ENCODE measurements at regions not wholly inside any gene's neighbourhood (a gene's known extent, or its start where the extent isn't known, plus 50 kb on each side); places are given as distances from the start of the nearest gene placed in this dataset.
"Not testable (repeated sequence)": the region's sequence is repeated elsewhere in the genome, so short reads cannot be mapped to it uniquely, and the experiment has no call there.

GRCh38 chr1:95604771-95605170 is 370.8 kb downstream of the RWDD3 start:
- no peak for DNase-seq (ENCODE audit: low read depth in 2 of 2)

DNA sequence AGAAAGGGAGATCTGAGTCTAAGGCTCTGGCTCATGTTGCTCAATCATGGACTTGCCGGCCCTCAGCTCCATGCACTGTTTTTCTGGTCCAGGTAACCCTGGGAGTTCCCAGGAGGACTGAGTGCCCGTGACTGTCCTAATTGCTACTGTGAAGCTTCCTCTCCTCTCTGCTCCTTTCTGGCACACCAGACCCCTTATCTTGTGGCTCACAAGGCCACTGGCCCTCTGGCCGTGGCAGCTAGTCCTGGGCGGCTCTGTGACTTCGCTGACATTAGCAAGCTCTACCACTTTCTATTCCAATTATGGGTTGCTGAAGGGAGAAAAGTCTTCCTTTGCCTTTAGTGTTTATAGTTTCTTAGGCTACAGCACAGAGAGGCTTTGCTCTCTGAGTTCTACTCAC is 380.2 kb downstream of the RWDD3 start:
- DNase-seq (ENCODE audit: low read depth in 2 of 2) = no peak

DNA sequence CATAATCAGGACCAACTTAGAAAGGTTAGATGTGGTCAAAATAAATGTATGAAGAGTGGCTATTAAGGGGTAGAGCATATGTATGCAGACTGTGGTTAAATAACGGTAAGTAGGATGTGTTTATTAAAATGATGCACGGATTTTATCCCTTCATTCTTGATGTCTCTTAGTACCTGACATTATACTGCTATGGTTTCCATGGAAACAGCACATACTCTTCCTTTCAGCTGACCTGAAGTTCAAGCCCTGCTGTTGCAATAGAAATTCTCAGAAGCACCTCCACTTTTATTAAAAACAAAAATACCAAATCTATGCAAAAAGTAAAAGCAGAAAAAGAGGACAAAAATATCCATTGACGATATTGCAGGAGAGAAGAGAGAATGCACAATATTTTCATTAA is 381.4 kb downstream of the RWDD3 start:
- no peak for DNase-seq (ENCODE audit: low read depth in 2 of 2)

DNA sequence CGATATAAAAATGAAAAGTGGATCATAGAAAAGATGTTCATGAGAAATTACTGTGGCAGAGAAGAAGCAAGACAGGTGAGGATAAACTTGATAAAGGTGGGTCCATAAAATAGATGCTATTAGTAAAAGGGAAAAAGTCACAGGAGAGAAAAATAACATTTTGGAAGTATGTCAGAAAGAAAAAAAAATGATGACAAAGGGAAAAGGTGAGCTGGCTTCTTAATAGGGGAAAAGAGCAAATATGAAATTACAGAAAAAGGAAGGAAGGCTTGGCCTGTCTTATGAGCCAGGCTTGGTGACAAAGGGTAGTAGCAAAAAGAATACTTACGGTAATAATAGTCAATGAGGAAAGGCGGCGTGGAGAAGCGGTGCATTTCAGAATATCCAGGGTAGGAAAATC is 386.1 kb downstream of the RWDD3 start:
- DNase-seq (ENCODE audit: low read depth in 2 of 2) = no peak

DNA sequence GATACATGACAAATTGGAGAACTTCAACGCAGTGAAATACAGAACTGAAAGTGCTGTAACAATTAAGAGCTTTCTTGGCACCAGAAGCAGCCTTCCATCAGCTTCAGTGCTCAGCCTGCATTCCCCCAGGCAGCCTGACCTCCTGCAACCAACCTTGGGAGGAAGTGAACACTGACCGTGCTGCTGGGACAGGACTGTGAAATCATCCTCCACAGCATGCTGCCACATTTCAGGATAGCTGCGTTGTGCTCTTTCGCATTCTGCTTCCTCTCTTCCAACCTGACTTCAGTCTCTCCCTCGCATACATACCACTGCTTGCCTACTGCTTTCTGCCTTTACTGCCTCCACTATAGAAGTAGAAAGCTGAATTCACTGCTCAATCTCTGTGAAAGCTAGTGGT is 388.6 kb downstream of the RWDD3 start:
- DNase-seq (ENCODE audit: low read depth in 2 of 2) = no peak

DNA sequence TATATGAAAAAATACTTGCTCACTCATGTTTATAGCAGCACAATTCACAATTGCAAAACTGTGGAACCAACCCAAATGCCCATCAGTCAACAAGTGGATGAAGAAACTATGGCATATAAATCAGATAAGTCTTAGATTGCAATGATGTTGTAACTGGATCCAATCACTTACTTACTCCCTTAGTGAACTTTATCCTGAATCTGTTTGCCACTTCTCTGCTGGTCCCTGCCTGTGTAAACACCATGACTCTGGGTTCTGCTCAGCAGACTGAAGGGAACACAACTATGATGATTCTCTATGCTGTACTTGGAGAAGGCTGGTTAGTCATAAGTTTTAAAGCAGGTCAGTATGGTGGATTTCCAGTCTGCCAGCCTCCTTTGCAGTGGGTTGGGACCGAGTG is 391.2 kb downstream of the RWDD3 start:
- no peak for DNase-seq (ENCODE audit: low read depth in 2 of 2)

DNA sequence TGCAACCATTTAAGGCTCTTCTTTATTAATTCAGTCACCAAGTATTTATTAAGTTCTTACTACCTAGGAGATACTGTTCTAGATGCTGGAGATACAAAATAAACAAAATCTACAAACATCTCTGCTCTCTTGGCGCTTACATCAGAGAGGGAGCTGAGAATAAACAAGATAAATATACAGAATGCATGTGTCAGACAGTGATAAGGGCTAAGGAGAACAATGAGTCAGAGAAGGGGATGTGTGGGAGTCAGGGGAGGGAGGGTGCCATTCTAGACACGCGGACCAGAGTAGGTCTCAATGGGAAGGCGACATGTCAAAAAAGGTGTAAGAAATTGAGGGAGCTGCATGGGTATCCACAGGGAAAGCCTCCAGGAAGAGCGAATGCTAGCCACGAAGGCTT is 393.2 kb downstream of the RWDD3 start:
- no peak for DNase-seq (ENCODE audit: low read depth in 2 of 2)

- no peak for DNase-seq (ENCODE audit: low read depth in 2 of 2)
Measured at GRCh38 chr1:95631695-95632094, 397.7 kb downstream of the RWDD3 start.

DNA sequence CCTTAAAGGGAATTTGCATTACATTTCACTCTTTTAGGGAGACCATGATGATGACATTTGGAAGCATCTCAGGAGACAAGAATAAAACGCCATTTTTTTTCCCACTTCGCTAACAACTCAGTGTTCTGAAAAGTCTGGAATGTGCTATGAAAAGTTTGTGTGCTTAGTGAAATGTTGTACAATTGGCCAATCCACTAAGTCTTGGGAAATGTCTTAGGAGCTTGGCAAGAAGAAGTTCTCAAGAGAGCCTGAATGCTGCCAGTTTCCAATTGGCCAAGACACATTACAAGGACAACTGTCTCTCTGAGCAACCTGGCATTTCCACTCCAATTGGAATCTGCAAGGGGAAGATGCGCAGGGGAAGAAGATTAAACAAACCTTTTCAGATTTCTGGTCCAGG is 401.8 kb downstream of the RWDD3 start:
- DNase-seq (ENCODE audit: low read depth in 2 of 2) = no peak

DNA sequence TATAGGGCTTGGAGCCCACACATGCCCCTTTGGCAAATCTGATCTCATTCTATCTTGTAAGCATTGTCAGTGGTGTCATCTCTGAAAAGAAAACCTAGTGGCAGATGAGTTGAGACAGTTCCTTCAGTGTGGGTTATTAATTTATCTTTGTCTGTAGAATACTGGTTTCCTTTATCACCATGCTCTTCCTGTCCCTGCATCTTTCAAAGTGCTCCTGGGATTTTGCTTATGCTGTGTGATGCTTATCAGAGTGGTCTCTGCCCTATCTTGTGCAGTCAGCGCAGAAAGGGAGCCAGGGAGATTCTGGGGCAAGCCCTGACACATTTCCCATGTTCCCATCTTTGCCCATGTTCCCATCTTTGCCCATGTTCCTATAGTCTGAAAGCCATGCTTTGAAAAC is 402.9 kb downstream of the RWDD3 start:
- no peak for DNase-seq (ENCODE audit: low read depth in 2 of 2)

GRCh38 chr1:95640746-95641145 is 406.7 kb downstream of the RWDD3 start:
- DNase-seq (ENCODE audit: low read depth in 2 of 2) = no peak

DNA sequence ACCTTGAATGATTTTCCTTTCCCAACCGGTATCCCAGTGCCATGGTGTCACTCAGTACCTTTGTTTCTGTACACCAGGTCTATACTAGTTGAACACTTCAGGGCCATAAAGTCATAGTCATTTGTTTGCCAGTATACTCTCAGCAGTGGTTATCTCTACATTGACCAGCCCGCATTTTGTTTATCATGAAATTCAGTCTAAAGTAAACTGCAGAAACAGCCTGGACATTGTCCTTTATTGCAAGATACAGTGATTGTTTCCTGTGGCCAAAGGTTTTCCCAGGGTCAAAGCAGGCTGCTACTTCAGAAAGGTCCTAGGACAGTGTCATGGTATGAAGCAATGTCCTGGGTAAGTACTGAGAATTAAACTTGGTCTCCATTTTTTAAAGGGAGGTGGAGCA is 407.4 kb downstream of the RWDD3 start:
- DNase-seq (ENCODE audit: low read depth in 2 of 2) = no peak

- no peak for DNase-seq (ENCODE audit: low read depth in 2 of 2)
Measured at GRCh38 chr1:95642035-95642434, 408.0 kb downstream of the RWDD3 start.

- DNase-seq (ENCODE audit: low read depth in 2 of 2) = no peak
Measured at GRCh38 chr1:95643071-95643470, 409.1 kb downstream of the RWDD3 start.

DNA sequence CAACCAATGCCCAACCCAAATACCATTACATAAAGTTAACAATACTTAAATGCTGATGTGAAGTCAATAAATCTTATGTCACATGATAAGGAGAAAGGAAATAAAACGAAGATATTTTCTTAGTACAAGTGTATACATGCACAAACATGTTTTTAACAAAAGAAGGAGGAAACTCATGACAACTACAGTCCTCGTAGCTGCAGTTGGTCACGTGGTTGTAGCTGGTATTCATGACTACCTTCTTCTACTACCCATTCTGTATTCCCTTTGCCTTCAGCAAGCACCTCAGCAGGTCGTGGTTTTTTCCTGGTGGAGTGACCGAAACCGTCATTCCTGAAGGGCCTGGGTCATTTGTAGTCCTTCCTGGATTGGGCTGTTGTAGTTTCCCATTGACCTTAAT is 411.1 kb downstream of the RWDD3 start:
- not testable (repeated sequence) for DNase-seq (ENCODE audit: low read depth in 2 of 2)

GRCh38 chr1:95650631-95651030 is 416.6 kb downstream of the RWDD3 start:
- DNase-seq (ENCODE audit: low read depth in 2 of 2) = no peak

GRCh38 chr1:95652423-95652965 is 418.5 kb downstream of the RWDD3 start:
- no peak for DNase-seq (ENCODE audit: low read depth in 2 of 2)

DNA sequence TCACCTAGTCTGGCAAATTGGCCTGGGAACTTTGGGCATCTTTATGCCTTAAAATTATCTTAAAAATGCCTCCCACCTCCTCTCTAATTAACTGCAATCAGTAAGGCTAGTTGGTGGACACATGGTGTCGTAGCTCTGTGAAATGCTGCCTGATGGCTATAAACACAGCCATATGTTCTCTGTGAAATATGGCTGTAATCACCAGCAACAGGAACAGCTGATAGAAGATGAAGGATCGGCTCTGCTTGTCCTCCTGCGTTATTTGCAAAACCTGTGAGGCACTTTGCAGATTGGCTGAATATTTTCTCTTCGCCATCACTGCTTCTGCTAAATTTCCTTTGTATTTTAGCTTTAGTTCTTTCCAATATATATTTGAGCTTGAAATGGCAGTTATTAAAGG is 419.6 kb downstream of the RWDD3 start:
- no peak for DNase-seq (ENCODE audit: low read depth in 2 of 2)

- no peak for DNase-seq (ENCODE audit: low read depth in 2 of 2)
Measured at GRCh38 chr1:95655321-95656020, 421.5 kb downstream of the RWDD3 start.

DNA sequence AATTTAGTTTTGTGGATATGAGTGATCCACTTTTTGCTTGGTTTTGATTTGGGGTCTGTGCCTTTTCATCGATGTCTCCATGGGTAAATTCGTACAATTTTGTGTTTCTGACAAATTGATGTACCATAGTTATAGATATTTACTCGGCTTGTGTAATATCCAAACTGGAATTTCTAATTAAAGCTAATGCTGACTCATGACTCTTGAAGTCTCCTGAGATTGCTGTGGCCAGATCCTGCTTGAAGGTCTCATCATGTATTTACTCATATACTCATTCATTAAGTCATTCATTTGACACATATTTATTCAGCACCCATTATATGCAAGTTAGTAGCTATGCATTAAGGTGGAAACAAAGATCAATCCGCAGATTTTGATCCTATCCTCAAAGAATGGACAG is 423.2 kb downstream of the RWDD3 start:
- DNase-seq (ENCODE audit: low read depth in 2 of 2) = no peak

- DNase-seq (ENCODE audit: low read depth in 2 of 2) = no peak
Measured at GRCh38 chr1:95659166-95659565, 425.2 kb downstream of the RWDD3 start.

- DNase-seq (ENCODE audit: low read depth in 2 of 2) = no peak
Measured at GRCh38 chr1:95659588-95659987, 425.6 kb downstream of the RWDD3 start.

DNA sequence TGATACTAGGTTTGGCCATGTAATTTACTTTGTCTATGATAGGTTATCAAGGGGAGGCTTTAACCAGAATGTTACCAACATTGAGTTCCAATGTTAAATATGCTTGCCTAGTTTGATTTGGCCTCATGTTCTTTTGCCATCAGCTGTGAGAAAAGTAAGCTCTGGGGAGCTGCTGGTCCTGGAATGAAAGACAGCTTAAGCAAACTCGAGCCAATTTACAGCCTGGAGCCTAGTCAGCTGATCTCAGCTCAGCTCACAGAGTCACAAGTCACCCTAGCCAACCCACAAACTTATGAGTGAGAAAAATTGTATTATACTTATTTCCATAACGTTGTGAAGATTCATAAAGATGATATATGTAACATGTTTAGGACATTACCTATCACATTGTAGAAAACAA is 426.7 kb downstream of the RWDD3 start:
- no peak for DNase-seq (ENCODE audit: low read depth in 2 of 2)

- not testable (repeated sequence) for DNase-seq (ENCODE audit: low read depth in 2 of 2)
Measured at GRCh38 chr1:95663530-95663929, 429.5 kb downstream of the RWDD3 start.

All from fibroblast of skin of left biceps (primary cell).